ENCODE measurements at regions not wholly inside any gene's neighbourhood (a gene's known extent, or its start where the extent isn't known, plus 50 kb on each side); places are given as distances from the start of the nearest gene placed in this dataset.

GRCh38 chr13:103546271-103546670 is 480.1 kb upstream of the SLC10A2 start:
- Histone ChIP-seq H3K27ac (no peak overlapping the region), H3K27me3 (no peaks in the 10 kb centered on the region), H3K4me1 (no peaks in the 10 kb centered on the region), H3K4me3 (no peak overlapping the region), H3K9me3 (no peaks in the 10 kb centered on the region), H3K36me3 (ENCODE audit: low read depth, missing control alignments) (no peaks in the 10 kb centered on the region)
- DNase-seq, result no peak
- TF ChIP-seq CTCF (IDR thresholded peaks at IDR 0.05) (no peak), POLR2A (IDR thresholded peaks at IDR 0.05) (no peak)
- 85 to 87% methylated on average over 1 of the region's 1 CpG for WGBS, 2 donors
- intact Hi-C loops (cut with DNase I; ENCODE audit: low total_unique reads), result no loop called here

- intact Hi-C loops (cut with DNase I; ENCODE audit: low total_unique reads), result no loop called here
- Histone ChIP-seq H3K4me1 (no peaks in the 10 kb centered on the region), H3K27ac (no peak overlapping the region), H3K36me3 (ENCODE audit: low read depth, missing control alignments) (no peaks in the 10 kb centered on the region), H3K27me3 (no peaks in the 10 kb centered on the region), H3K9me3 (no peaks in the 10 kb centered on the region), H3K4me3 (no peak overlapping the region)
- DNase-seq, result no peak
- 0 to 52% methylated on average over 1 of the region's 1 CpG for WGBS, 2 donors
- TF ChIP-seq POLR2A (IDR thresholded peaks at IDR 0.05) (no peak), CTCF (IDR thresholded peaks at IDR 0.05) (no peak)
Measured at GRCh38 chr13:103542648-103543047, 476.4 kb upstream of the SLC10A2 start.

DNA sequence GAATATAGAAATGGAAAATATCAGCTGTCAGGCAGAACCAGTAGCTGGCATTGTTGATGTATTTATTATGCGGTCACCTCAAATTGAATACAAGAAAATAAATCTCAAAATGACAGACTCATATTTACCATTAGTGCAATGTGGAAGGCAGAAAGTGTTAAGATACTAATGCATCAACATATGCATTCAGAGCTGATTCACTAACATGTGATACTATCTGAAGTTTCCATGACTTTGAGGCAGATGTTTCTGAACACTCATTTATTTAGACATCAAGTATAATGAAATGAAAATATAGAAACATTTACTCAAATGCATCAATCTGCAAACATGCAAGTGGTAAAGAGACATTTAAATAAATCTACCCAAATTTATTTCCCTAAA is 474.2 kb upstream of the SLC10A2 start:
- TF ChIP-seq CTCF (IDR thresholded peaks at IDR 0.05), result no peak
- no peak for TF ChIP-seq POLR2A (IDR thresholded peaks at IDR 0.05)
- intact Hi-C loops (cut with DNase I; ENCODE audit: low total_unique reads), result no loop called here
- H3K27ac ChIP-seq, result no peak overlapping the region
- no peak for DNase-seq
- no peaks in the 10 kb centered on the region for H3K9me3 ChIP-seq
- H3K36me3 ChIP-seq (ENCODE audit: low read depth, missing control alignments), result no peaks in the 10 kb centered on the region
- 93 to 97% methylated on average over 1 of the region's 1 CpG for WGBS, 2 donors
- no peaks in the 10 kb centered on the region for H3K4me1 ChIP-seq
- H3K27me3 ChIP-seq, result no peaks in the 10 kb centered on the region
- no peak overlapping the region for H3K4me3 ChIP-seq

- DNase-seq, result no peak
- H3K27ac ChIP-seq, result no peak overlapping the region
- no peaks in the 10 kb centered on the region for H3K4me1 ChIP-seq
- no peaks in the 10 kb centered on the region for H3K9me3 ChIP-seq
- no peak overlapping the region for H3K4me3 ChIP-seq
- no peaks in the 10 kb centered on the region for H3K36me3 ChIP-seq (ENCODE audit: low read depth, missing control alignments)
- TF ChIP-seq POLR2A (IDR thresholded peaks at IDR 0.05), result no peak
- TF ChIP-seq CTCF (IDR thresholded peaks at IDR 0.05), result no peak
- H3K27me3 ChIP-seq, result no peaks in the 10 kb centered on the region
- intact Hi-C loops (cut with DNase I; ENCODE audit: low total_unique reads), result no loop called here
- 89 to 92% methylated on average over 4 of the region's 4 CpGs for WGBS, 2 donors
Measured at GRCh38 chr13:103539721-103540381, 473.6 kb upstream of the SLC10A2 start.

DNA sequence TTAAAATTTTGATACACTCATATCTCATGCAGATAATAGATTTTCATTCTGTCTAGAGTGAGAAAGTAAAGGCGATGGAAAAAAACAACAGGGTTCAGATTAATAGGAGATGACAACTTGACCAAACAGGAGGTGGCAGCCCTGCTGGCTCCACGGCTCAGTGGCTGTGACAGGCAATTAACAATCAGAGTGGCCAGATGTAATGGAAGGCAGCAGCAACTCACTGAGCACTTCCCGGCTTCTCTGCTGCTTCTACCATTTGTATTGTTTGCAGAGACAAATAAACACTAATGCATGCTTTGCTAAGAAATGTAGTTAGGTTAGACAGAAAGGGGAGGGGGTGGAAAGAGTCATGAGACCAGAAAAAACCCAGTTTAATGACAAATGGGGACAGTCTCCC is 473.0 kb upstream of the SLC10A2 start:
- Histone ChIP-seq H3K9me3 (no peaks in the 10 kb centered on the region), H3K4me3 (no peak overlapping the region), H3K27ac (no peak overlapping the region), H3K27me3 (no peaks in the 10 kb centered on the region), H3K36me3 (ENCODE audit: low read depth, missing control alignments) (no peaks in the 10 kb centered on the region), H3K4me1 (no peaks in the 10 kb centered on the region)
- DNase-seq, result no peak
- WGBS, 2 donors, result 33 to 59% methylated on average over 3 of the region's 3 CpGs
- intact Hi-C loops (cut with DNase I; ENCODE audit: low total_unique reads), result no loop called here
- TF ChIP-seq POLR2A (IDR thresholded peaks at IDR 0.05) (no peak), CTCF (IDR thresholded peaks at IDR 0.05) (no peak)
